Urinary bladder (tissue), 3 donors: ENCODE measurements at regions not wholly inside any gene's neighbourhood (a gene's known extent, or its start where the extent isn't known, plus 50 kb on each side); places are given as distances from the start of the nearest gene placed in this dataset.

Experiments
- DNase-seq: peaks from one replicate; pipeline ENCODE4 v3.0.0-alpha.2; 2015; ENCODE audit errors: extremely low spot score
- H3K27ac ChIP-seq: one replicate; pipeline ENCODE4 v1.5.1; 2013; ENCODE audit warnings: low read depth, mild to moderate bottlenecking, moderate library complexity
- H3K36me3 ChIP-seq: one replicate; pipeline ENCODE4 v1.6.1; 2013; ENCODE audit warnings: mild to moderate bottlenecking, moderate library complexity; ENCODE audit not compliant: insufficient read depth
- H3K4me1 ChIP-seq: one replicate; pipeline ENCODE4 v1.6.1; 2013; ENCODE audit warnings: mild to moderate bottlenecking, moderate library complexity; ENCODE audit not compliant: insufficient read depth
- H3K4me3 ChIP-seq: one replicate; pipeline ENCODE4 v1.5.1; 2013; ENCODE audit warnings: low read depth, low read length
- WGBS: extraction: QIAGEN DNeasy Blood & Tissue Kit; methylation state at CpG from one replicate; pipeline ENCODE4 v1.1.7; 2013; 5-methylcytosine and 5-hydroxymethylcytosine counted together
- donor health status: healthy with polysubstance abuse.
- donor health status: healthy.

DNA sequence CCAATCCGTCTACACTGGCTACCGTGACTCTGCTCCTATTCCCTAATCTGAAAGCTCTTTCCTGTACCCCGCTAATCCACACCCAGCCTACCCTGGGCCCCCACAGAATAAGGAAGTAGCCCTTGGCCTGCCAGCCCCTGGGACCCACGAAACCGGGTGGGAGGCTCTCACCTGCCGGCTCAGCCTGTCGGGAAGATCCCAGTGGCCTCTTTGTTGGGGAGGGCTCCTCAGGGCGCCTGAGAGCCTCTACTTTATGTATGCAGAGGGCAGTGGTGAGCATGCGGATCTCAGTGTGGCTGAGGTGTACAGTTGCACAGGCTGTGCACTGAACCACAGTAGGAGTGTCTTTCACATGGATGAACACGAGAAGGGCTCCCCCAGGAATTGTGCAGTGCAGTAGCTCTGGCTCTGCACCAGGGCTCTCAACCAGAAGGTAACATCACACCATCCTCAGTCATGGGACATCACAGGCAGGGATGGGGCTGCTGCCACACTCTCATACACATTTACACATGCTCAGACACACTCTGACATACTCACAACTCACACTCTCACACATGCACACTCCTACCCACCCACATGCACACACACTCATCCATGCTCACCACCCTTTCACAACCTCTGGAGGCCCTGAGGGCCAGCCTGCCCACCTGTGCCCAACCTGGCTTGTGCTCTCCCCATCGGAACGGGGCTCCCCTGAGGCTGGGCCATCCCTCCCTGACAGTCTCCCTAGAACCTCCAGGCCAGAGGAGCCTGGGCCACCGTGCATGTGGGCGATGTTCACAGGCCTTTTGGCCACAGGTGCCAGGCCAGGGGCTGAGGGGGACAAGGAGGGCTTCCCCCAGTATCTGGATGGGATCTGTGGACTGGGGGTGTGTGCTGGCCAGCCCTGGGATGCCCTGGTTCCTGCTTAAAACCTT, 135.0 kb downstream of the URI1 start:
- H3K36me3 ChIP-seq: no peaks in the 10 kb centered on the region
- no peak overlapping the region for H3K4me3 ChIP-seq
- DNase-seq: no peak
- H3K4me1 ChIP-seq: no peaks in the 10 kb centered on the region
- no peak overlapping the region for H3K27ac ChIP-seq
- 86% methylated on average over 14 of the region's 14 CpGs for WGBS

DNA sequence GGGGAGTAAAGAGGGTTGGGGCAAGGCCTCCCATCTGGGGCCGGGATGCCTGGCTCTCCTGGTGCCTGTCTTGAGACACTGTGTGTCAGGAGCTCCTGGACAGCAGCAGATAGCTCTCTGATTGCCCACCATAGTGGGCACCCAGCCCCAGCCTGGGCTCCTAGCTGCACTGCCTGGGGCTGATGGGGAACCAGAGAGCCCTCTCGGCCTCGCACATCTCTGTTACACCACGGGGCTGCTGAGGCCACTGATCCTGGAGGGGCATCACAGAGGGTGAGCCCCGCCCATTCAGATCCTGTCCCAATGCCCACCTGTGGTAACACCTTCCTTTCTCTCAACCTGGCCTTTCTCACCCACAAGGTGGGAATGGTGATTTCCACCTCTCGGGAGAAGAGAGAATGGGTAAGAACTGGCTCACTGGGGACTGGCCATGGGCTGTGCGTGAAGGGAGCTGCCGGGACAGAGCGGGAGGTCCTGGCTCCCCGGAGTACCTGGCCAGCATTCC, 135.9 kb downstream of the URI1 start:
- H3K36me3 ChIP-seq: no peaks in the 10 kb centered on the region
- H3K4me3 ChIP-seq: no peak overlapping the region
- H3K4me1 ChIP-seq: no peaks in the 10 kb centered on the region
- WGBS: 86% methylated on average over 10 of the region's 10 CpGs
- no peak overlapping the region for H3K27ac ChIP-seq
- DNase-seq: no peak

DNA sequence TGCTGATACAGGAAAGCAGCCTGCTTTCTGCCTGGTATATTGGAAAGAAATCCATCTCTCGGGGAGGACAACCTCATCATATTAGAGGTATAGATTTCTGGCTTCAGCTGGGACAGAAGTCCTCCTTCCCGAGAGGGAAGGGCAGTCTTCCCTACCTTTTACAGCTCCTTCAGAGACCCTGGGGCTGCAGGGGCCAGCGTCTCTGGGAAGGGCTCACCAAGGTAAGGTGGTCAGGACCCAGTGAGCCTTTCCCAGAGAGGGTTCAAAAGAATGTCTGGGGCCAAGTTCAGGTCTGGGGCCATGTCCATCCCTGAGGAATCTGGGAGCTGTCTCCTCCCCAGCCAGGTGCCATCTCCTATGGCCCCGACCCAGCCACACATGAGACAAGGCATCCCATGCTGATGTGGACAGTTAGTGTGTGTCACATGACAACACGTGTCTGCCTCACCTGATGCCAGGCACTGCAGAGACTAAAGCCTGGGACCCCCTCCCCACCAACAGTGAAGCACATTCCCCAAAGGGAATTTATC, 136.4 kb downstream of the URI1 start:
- Histone ChIP-seq H3K4me3 (no peak overlapping the region), H3K27ac (no peak overlapping the region), H3K4me1 (no peaks in the 10 kb centered on the region), H3K36me3 (no peaks in the 10 kb centered on the region)
- 67% methylated on average over 5 of the region's 5 CpGs for WGBS
- DNase-seq: no peak

DNA sequence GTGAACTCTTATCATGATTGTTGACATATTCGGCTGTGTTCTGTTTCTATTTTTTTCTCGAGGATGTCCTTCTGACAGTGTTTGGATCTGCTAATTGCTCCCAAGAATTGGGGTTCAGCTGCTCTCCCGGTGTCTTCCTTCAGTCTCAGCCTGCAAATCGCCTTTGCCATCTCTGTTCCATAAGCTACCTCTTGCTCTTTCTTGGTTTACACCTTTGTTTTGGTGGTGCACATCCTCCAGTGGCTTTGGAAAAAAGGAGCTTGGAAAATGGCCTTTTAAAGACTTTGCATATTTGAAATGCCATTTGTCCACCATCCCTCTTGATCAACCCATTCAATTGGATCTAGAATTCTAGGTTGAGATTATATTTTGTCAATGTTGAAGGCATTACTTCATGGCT, 137.2 kb downstream of the URI1 start:
- WGBS: 92% methylated on average over 4 of the region's 4 CpGs
- no peak overlapping the region for H3K4me3 ChIP-seq

DNA sequence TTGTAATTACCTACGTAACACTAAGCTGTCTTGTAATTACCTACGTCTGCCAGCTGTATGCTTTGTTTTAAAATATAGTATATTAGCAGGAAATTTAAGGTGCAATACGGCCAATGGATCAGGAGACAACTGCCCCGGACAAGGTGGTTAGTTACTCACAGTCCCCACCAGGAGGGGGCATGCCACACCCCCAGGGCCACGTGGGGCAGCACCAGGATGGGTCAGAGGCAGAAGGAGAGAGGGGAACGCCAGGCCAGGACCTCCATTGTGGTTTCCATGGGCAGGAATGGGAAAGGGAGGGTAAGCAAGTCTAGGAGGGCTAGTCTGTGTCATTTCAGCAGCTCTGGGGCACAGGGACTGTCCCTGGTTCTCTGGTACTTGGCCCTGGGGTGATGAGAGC, 140.1 kb downstream of the URI1 start:
- DNase-seq: no peak
- H3K36me3 ChIP-seq: no peaks in the 10 kb centered on the region
- WGBS: 89% methylated on average over 6 of the region's 6 CpGs
- no peak overlapping the region for H3K4me3 ChIP-seq
- H3K4me1 ChIP-seq: no peaks in the 10 kb centered on the region
- H3K27ac ChIP-seq: no peak overlapping the region

More for the DNA sequence above, 137.2 kb downstream of the URI1 start:
- H3K27ac ChIP-seq: no peak overlapping the region
- no peak for DNase-seq
- no peaks in the 10 kb centered on the region for H3K36me3 ChIP-seq
- no peaks in the 10 kb centered on the region for H3K4me1 ChIP-seq

DNA sequence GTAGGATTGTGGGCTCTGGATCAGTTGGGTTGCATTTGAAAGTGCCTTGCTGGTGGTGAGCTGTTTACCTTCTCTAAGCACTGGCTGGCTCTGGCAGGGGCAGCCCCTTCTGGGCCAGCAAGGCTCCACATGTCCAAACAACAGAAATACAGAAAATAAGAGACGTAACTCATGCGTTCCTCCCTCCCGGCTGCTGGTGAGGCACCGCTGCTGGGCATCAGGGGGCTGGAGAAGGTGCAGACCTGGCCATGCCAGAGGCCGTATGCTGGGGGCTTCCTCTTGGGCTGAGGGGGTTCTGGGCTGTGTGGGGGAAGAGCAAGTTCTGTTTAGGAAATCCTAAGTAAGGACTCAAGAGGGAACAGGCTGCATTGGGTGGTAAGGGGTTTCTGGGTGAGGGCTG, 140.6 kb downstream of the URI1 start:
- Histone ChIP-seq H3K4me3 (no peak overlapping the region), H3K4me1 (no peaks in the 10 kb centered on the region), H3K27ac (no peak overlapping the region), H3K36me3 (no peaks in the 10 kb centered on the region)
- 88% methylated on average over 5 of the region's 5 CpGs for WGBS
- DNase-seq: no peak

DNA sequence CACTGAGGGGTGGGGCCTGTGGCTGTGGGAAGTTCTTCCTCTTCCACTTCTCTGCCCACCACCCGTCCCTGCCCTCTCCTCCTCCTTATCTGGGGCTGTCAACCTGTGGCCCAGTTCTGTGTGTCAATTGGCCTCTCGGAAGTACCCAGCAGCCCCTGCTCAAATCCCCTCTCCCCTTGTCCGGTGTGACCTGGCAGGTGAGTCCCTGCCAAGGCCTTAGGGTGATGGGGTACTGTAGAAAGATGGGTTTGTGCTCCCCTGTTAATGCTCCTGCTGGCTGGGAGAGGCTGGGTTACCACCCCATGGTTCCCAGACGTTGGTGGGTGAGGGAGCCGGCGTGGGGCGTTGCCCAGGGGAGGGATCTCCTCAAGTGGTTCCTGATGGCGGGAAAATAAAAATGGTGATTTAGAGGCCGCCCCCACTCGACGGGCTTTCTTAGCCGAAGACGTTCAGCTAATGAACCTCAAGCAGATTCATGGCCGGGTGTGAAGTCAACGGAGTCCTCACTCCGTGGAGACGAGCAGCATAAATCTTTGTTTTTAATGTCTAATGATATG, 141.2 kb downstream of the URI1 start:
- 75% methylated on average over 17 of the region's 17 CpGs for WGBS
- no peak for DNase-seq
- Histone ChIP-seq H3K4me3 (no peak overlapping the region), H3K4me1 (no peaks in the 10 kb centered on the region), H3K36me3 (no peaks in the 10 kb centered on the region), H3K27ac (no peak overlapping the region)

DNA sequence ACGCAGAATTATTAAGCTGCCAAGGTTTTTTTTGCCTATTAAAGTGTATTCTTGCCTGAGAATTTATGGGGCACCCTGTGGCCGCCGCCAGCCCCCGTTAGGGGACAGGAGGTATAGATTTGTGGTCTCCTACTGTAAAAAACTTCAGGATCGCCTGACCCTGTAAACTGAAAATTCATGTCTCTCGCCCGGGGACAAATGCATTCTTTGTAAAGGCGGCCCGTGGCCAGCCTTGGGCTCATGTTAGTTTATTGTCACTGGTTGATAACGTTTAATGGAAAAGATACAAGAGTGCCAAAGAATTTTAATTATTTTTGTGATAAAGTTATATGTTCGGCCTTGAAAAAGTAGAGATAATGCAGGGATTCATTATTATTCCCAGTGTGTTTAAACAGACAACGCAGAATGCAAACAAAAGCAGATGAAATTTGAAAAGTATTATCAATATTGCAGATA, 141.7 kb downstream of the URI1 start:
- no peaks in the 10 kb centered on the region for H3K4me1 ChIP-seq
- H3K27ac ChIP-seq: no peak overlapping the region
- no peak overlapping the region for H3K4me3 ChIP-seq
- H3K36me3 ChIP-seq: no peaks in the 10 kb centered on the region
- DNase-seq: no peak
- WGBS: 50% methylated on average over 12 of the region's 12 CpGs

DNA sequence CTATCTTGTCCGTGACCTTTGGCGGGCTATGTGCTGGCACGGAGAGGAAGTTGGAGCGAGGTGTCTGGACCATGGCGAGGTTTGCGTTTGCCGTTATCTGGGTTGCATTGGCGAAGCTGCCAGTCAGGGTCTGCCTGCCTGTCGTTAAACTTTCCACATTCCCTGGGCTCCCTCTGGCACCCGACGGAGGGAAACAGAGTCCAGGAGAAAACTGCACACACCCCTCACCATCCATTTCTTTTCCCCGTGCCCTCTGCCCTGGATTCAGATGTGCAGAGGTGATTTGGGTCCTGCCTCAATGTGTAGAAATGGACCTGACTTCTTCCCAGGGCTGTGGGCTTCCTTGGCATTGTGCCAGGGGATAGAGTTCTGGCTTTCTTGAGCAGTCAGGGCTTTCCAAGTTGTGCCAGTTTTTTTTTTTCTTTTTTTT, 142.4 kb downstream of the URI1 start:
- no peak for DNase-seq
- no peak overlapping the region for H3K4me3 ChIP-seq
- no peak overlapping the region for H3K27ac ChIP-seq
- WGBS: 56% methylated on average over 12 of the region's 12 CpGs
- no peaks in the 10 kb centered on the region for H3K4me1 ChIP-seq
- H3K36me3 ChIP-seq: no peaks in the 10 kb centered on the region

DNA sequence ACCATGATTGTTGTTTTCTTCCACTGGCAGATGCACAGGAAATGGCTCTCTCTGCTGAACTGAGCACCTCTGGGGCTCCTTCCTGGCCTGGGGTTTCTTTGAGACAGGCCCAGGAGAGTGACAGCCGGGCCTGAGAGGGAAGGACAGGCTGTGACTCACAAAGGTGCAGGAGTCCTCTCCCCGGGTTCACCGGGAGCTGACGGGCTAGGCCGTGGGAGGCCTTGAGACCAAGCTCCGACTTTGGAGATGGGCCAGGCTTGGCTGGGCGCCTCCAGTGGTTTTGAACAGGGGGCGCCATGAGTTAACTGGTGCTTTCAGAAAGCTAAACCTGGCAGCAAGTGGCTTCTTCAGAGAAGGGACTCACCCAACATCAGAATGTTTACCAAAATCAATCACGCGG, 143.4 kb downstream of the URI1 start:
- DNase-seq: no peak
- Histone ChIP-seq H3K4me1 (no peaks in the 10 kb centered on the region), H3K27ac (no peak overlapping the region), H3K4me3 (no peak overlapping the region), H3K36me3 (no peaks in the 10 kb centered on the region)
- WGBS: 40% methylated on average over 10 of the region's 10 CpGs

DNA sequence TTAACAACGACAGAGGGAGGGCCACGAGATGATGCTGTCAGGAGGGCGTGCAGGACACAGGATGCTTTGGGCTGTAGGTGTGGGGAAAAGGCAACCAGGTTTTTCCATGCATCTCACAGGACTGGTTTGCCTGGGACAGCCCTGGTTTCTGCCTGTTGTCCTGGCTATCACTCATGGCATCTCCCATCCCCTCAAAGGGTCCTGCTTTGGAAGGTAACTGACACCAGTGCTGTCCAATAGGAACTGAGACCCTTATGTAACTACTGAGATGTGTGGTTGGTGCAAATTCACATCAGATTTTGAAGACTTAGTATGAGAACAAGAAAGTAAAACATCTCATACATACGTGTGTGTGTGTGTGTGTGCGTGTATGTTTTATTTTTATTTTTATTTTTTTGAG, 144.2 kb downstream of the URI1 start:
- H3K36me3 ChIP-seq: no peaks in the 10 kb centered on the region
- no peaks in the 10 kb centered on the region for H3K4me1 ChIP-seq
- no peak for DNase-seq
- H3K27ac ChIP-seq: no peak overlapping the region
- no peak overlapping the region for H3K4me3 ChIP-seq
- WGBS: 73% methylated on average over 5 of the region's 5 CpGs

DNA sequence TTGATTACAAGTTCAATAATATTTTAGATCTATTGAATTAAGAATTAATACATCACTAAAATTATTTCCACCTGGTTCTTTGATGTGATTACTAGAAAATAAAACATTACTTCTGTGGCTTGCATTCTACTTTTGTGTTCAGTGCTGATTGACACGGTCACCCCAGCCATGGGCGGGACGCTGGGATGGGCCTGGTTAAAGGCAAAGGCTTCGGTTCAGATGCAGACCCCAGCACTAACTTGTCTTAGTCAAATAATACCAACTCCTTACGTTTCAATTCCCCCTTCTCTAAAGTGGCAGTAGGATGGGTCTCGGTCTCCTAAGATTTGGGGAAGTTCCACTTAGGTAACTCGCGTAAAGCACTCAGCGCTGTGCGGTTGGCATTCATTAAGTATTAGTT, 144.9 kb downstream of the URI1 start:
- no peak for DNase-seq
- H3K36me3 ChIP-seq: no peaks in the 10 kb centered on the region
- H3K4me1 ChIP-seq: no peaks in the 10 kb centered on the region
- 97% methylated on average over 10 of the region's 10 CpGs for WGBS
- H3K27ac ChIP-seq: no peak overlapping the region
- no peak overlapping the region for H3K4me3 ChIP-seq

DNA sequence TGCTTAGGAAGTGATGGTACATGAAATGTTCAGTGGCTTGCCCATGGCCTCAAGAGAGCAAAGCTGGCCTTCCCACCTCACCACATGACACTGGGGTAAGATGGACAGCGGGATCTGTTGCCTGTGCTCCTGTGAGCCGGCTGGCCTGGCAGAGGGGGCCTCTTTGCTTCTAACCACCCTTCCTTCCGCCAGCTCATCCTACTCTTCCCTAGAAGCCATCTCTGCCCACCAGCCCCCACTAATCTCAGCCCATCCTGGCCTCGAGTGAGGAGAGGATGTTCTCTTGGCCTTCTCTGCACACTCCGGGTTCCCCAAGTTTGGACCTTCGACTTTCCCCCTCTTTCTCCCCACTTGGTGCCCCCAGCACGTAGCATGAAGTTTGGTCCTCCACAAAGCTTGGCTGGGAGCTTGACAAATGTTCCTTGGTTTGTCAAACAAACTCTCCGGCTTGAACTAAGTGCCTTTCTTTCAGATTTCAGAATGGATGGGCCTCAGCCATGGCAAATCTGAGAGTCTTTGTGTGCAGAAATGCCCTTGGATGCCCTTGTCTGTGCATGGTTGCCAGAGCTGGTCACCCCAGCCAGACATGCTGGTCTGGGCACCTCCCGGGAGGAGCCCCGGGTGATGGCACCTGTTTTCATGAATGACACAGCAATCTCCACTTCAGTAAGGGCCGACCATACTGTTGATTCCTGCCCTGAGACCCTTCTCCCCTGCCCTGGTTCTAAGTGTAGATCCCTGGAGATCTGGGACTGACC, 145.5 kb downstream of the URI1 start:
- no peak for DNase-seq
- no peak overlapping the region for H3K4me3 ChIP-seq
- 90% methylated on average over 11 of the region's 11 CpGs for WGBS

More for the DNA sequence above, 145.5 kb downstream of the URI1 start:
- Histone ChIP-seq H3K36me3 (no peaks in the 10 kb centered on the region), H3K4me1 (no peaks in the 10 kb centered on the region), H3K27ac (no peak overlapping the region)
